GM19035 (cell line): ENCODE measurements at regions not wholly inside any gene's neighbourhood (a gene's known extent, or its start where the extent isn't known, plus 50 kb on each side); places are given as distances from the start of the nearest gene placed in this dataset.
"Not testable (repeated sequence)": the region's sequence is repeated elsewhere in the genome, so short reads cannot be mapped to it uniquely, and the experiment has no call there.

Source experiments
- ATAC-seq: cut with Tn5 transposase; IDR thresholded peaks from one replicate; pipeline ENCODE4 v1.9.1; 2021; ENCODE audit not compliant: unreplicated experiment

DNA sequence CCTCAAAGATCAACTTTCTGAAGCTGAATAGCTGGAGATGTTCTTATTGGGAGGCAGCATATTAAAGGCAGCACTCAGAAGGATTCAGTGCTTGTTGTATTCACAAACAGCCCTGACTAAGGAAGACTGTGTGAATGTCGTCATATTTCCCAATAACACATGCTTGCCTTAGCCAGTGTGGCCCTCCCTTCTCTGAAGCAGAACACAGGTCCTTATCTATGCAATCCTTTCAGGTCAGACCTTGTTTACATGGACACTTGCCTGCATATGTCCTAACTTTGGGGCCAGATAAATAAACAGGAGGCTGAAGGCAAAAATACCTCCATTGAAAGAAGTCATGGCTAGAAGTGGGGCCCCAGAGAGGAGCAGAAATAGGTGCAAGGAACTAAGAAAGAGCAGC is 97.2 kb downstream of the SLC4A3 start:
- ATAC-seq: no peak

DNA sequence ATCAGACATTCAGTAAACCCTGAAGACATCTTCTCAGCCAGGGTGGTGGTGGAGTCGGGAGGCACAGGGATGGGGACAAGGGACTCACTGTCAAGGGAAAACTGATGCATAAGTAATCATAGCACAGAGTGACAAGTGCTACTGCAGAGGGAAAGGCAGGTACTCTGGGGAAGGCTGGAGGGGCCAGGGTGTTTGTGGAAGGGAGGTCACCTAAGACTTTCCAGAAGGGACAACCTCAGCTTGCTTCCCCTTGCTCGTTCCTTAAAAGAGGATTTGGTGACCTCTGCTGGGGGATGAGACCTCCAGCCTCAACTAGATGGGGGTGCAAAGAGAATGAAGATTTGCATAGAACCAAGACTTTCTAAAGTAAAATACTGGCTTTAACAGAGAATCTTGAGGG is 99.5 kb downstream of the SLC4A3 start:
- ATAC-seq: no peak

- ATAC-seq: no peak
These were observed 100.5 kb downstream of the SLC4A3 start for GRCh38 chr2:219727771-219728429.

- ATAC-seq: no peak
These were observed 101.6 kb downstream of the SLC4A3 start for GRCh38 chr2:219728991-219729487.

DNA sequence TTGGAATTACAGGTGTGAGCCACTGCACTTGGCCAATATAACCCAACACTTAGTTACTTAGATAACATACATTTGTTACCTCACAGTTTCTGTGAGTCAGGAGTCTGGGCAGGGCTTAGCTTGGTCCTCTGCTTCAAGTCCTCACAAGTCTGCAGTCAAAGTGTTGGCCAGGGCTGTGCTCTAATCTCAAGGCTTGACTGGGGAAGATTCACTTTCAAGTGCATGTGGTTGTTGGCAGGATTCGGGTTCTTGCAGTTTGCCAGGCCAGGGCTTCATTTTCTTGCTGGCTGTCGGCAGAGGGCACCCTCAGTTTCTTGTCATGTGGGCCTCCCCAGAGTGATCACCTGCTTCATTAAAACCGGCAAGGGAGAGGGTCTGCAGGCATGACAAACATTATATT is 103.7 kb downstream of the SLC4A3 start:
- no peak for ATAC-seq

GRCh38 chr2:219733106-219733505 is 105.7 kb downstream of the SLC4A3 start:
- no peak for ATAC-seq

- no peak for ATAC-seq
These were observed 106.3 kb downstream of the SLC4A3 start for GRCh38 chr2:219733746-219734145.

DNA sequence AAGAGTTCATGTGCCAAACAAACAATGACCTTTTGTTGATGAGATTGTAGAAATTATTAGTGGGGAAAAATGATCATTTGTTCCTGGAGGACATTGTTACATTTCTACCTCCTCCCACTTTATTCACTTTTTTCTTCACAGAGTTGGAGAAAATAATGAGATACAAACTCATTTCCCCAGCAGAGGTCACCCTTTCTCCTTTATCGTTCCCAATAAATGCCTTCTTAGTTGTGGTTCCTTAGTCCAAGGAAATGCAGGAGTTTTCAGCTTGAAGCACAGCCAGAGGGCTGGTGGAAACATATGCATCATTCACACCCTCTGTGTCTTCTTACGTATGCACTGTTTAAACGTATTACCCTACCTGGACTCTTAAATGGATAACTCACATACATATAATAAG is 108.8 kb downstream of the SLC4A3 start:
- no peak for ATAC-seq

GRCh38 chr2:219737270-219737691 is 109.9 kb downstream of the SLC4A3 start:
- no peak for ATAC-seq

DNA sequence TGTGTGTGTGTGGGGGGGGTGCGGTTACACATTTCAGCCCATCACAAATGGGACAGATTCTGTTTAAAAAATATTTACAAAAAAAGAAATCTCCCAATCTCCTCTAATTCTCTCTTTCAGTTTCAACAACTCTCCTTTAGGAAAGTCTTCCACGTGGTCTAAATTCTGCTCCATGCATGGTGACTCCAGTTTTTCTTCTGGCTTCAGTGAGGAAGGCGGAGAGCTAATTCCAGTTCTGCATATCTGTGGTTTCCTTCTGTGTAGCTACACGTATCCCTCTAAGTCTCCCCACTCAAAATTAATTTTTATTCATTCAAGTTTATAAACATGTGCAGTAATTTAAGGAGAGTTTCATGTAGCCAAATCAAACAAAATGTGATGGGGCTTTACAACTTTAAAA is 111.6 kb downstream of the SLC4A3 start:
- no peak for ATAC-seq

DNA sequence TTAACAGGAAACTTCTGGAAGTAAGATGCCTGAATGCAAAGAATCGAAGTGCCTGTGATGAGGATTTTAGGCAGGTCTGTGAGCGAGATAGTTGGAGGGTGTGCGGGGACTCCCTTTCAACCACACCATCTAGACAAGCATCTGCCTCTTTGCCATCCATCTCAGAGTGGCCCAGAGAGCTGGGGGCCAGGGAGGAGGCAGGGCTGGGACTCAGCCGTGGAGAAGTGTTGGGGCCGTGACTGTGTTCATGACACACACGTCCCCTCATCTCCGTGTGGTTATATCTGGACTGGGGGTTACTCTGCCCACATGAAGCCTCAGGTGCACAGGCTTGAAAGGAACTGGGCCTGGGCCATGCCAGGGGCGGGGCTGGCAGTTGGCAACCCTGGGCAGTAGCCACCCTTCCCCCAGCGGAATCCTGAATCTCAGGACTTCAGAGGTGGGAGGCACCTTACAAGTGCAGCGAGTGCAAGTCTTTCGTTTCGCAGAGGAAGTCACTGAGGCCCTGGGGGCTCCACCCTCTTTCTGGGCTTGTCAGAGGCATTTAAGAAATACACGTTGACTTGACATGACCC is 112.5 kb downstream of the SLC4A3 start:
- no peak for ATAC-seq

DNA sequence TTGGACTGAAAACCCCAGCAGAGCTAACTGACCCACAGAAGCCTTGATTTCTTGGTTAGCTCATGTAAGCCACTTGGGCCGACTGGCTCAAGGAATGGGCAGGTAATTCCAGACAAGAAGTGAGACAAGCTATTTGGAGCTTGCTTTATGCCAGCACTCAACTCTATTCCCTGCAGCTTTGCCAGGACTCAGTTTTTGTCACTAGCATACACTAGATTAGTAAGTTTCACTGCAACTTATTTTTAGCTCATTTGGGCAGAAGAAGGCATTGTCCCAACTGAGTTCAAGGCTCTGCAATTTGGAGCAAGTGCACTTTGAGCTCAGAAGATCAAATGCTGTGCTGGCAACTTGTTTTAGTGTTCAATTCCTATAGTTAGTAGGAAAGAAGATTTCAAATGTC is 116.1 kb downstream of the SLC4A3 start:
- ATAC-seq: no peak

DNA sequence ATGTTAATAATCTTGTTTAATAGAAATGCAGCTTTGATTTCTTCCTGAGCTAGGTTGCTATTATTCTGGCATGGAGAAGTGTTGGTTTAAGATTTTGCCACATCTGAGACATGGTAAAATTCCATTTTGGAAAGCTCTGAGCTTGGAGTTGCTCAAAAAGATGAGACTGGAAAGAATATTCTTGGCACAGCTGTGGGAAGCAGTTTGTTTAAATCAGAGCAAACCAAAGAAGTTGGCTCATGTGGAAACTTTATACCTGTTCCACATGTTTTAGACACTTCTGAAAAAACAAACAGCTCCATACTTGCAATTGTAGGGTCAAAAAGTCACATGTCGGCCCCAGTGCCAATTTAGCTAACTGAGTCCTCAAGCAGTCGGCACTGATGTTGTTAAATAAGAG is 116.6 kb downstream of the SLC4A3 start:
- no peak for ATAC-seq

DNA sequence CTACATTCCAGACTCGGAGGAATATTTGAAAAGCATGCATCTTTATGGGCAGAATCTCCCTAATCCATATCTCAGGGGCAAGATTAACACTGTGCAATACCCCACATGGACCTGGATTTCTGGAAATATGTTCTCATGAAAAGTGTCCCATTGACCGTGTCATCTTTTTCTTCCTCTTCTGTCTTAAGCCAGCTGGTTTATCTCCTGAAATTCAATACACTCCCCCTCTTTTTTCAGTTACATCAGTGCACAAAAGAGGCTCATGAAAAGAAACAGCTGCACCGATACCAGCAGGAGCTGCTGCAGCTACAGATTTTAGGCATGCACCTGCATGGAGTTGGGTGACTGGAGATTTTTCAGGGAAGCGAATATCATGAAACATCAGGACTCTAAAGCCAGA is 117.2 kb downstream of the SLC4A3 start:
- ATAC-seq: no peak

- no peak for ATAC-seq
These were observed 120.2 kb downstream of the SLC4A3 start for GRCh38 chr2:219747637-219748036.

GRCh38 chr2:219748671-219749570 is 121.5 kb downstream of the SLC4A3 start:
- ATAC-seq: no peak

GRCh38 chr2:219751121-219751520 is 123.7 kb downstream of the SLC4A3 start:
- ATAC-seq: not testable (repeated sequence)

DNA sequence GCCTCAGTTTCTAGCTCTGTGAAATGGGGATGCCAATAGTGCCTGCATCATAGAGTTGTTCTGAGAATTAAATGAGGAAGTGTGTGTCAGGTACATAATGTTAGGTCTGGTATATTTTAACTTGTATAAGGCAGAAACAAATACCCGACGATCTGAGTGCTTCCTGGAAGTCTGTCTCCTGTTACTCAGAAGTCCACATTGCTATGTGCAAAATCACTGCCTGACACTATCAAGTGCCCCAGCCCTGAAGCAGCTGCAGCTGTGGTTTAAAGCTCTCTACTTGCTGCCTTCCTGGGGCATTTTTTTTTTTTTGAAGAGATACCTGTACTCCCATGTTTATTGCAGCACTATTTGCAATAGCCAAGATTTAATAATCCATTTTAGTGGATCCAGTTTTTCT is 125.3 kb downstream of the SLC4A3 start:
- ATAC-seq: no peak

DNA sequence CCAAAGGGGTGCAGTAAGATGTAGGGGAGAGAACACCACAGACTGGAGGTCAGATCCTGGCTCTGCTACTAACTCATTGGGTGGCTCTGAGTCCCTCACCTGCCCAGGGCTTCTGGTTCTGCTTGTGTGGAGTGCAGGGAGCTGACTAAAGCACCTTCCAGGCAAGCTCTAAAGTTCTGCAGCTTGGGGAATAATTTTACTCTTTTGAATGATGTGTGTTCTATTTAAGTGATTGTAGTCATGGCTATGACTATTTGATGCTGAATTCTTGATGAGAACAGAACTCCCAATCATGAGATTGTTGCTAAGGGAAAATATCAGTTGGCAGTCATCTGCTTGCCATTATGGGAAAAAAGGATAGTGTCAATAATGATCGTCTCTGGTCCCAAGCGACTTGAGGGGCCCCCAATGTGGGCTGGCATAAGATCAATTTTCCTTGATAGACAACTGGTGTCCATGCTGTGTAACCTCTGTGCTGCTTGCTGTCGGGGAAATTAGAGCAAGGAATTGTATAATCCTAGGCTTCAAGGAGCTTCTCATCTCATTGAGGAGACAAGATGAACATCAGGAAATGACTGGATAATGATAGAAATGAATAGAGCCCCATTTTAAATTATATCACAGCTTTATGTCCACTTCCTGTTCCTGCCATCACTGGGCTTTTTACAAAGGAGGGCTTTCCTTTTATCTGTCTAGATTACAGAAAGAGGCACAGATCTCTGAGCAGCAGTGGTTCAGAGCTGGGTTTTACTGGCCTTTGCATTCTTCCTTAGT is 131.7 kb downstream of the SLC4A3 start:
- ATAC-seq: no peak

DNA sequence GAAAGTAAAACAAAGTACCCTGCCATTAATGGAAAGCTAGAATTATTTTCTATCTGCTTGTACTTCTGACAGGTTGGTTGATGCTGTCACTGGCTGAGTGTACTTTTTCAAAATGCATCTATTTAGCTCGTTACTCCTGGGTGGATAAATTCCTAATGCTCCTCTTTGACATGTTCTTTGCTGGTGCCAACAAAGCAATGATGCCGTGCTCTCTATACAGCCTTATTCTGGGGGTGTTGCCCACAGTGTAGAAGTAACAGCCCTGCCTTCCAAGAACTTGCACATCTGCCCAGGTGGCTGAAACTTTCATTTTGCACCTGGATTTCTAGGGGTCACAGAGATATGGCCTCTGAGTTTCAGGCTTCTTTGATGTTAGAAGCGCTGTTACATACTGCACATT is 132.4 kb downstream of the SLC4A3 start:
- no peak for ATAC-seq

DNA sequence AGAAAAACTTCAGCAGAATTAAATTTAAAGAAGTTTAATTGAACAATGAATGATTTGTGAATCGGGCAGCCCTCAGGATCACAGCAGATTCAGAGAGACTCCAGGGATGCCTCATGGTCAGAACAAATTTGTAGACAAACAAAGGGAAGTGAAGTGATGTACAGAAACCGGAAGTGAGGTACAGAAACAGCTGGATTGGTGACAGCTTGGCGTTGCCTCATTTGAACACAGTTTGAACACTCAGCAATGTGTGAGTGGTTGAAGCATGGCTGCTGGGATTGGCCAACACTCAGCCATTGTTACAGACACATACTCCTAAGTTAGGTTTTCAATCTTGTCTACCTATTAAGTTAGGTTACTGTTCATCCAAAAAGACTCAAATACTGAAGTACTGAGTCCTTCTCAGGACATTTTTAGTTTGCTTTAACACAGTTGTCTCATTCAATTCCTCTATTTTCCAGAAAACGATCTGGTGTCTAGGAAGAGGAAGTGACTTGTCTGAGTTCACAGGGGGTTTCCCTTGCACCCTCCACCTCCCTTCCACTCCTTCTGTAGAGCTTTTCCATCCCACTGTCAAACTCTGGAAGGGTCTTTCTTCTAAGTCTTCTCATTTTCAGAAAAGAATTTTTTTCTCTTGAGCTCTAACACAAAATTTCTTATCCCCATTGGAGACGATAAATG is 137.9 kb downstream of the SLC4A3 start:
- no peak for ATAC-seq
